Mesenchymal stem cell (in vitro differentiated cells and primary cell): ENCODE measurements at regions not wholly inside any gene's neighbourhood (a gene's known extent, or its start where the extent isn't known, plus 50 kb on each side); places are given as distances from the start of the nearest gene placed in this dataset.
A peak's percentile ranks its signal among the peaks of the same experiment; 100 is the strongest.

ENCODE experiments used
- DNase-seq: peaks from one replicate; pipeline ENCODE4 v3.0.0-alpha.2; 2013
- H2AFZ ChIP-seq: one replicate; pipeline ENCODE4 v1.6.1; 2013; ENCODE audit warnings: low read depth, mild to moderate bottlenecking, control low read depth, inconsistent platforms, low read length, moderate library complexity
- H2AK5ac ChIP-seq: 2 replicates; pipeline ENCODE4 v1.6.1; 2013; ENCODE audit warnings: low read length, moderate library complexity, mild to moderate bottlenecking, inconsistent platforms; ENCODE audit not compliant: severe bottlenecking
- H2BK120ac ChIP-seq: one replicate; pipeline ENCODE4 v1.6.1; 2013; ENCODE audit warnings: low read depth, mild to moderate bottlenecking, inconsistent platforms, low read length, moderate library complexity
- H2BK12ac ChIP-seq, 2 experiments: one replicate each; pipeline ENCODE4 v1.6.1; 2013; ENCODE audit warnings: inconsistent platforms in 2 of 2, low read length in 2 of 2, mild to moderate bottlenecking in 2 of 2, moderate library complexity in 2 of 2, control low read depth in 1 of 2
- H2BK15ac ChIP-seq: one replicate; pipeline ENCODE4 v1.6.1; 2013; ENCODE audit warnings: mild to moderate bottlenecking, low read depth, inconsistent platforms; ENCODE audit not compliant: poor library complexity, severe bottlenecking
- H2BK5ac ChIP-seq: 2 replicates; pipeline ENCODE4 v1.6.1; 2013; ENCODE audit warnings: low read depth, mild to moderate bottlenecking, low read length, control low read depth, inconsistent platforms; ENCODE audit not compliant: poor library complexity, severe bottlenecking
- H3K14ac ChIP-seq, 2 experiments: one replicate each; pipeline ENCODE4 v1.6.1; 2013; ENCODE audit warnings: inconsistent platforms in 2 of 2, low read length in 2 of 2, control low read depth in 1 of 2, mild to moderate bottlenecking in 1 of 2, moderate library complexity in 1 of 2
- H3K18ac ChIP-seq, 2 experiments: one replicate each; pipeline ENCODE4 v1.6.1; 2013; ENCODE audit warnings: inconsistent platforms in 2 of 2, low read length in 2 of 2, control low read depth in 1 of 2, low read depth in 1 of 2, mild to moderate bottlenecking in 1 of 2
- H3K23ac ChIP-seq, 2 experiments: one replicate each; pipeline ENCODE4 v1.6.1; 2013; ENCODE audit warnings: inconsistent platforms in 2 of 2, low read length in 2 of 2, mild to moderate bottlenecking in 2 of 2, moderate library complexity in 2 of 2, control low read depth in 1 of 2
- H3K27ac ChIP-seq: 2 replicates; pipeline ENCODE4 v1.5.1; 2013; ENCODE audit warnings: mild to moderate bottlenecking, moderate library complexity, low read length, control low read depth, inconsistent platforms; ENCODE audit not compliant: poor library complexity, severe bottlenecking
- H3K27me3 ChIP-seq, 2 experiments: 2 replicates each; pipeline versions ENCODE4 v1.6.1 to v1.7.0; 2013; ENCODE audit warnings: low read length in 2 of 2, mild to moderate bottlenecking in 2 of 2, moderate library complexity in 2 of 2, control low read depth in 1 of 2, inconsistent platforms in 1 of 2; ENCODE audit not compliant: control insufficient read depth in 1 of 2, insufficient read depth in 1 of 2
- H3K36me3 ChIP-seq, 2 experiments: 2 replicates each; pipeline versions ENCODE4 v1.6.1 to v1.7.0; 2013; ENCODE audit warnings: low read length in 2 of 2, control low read depth in 1 of 2, inconsistent platforms in 1 of 2, low read depth in 1 of 2, mild to moderate bottlenecking in 1 of 2; ENCODE audit not compliant: insufficient read depth in 2 of 2, control insufficient read depth in 1 of 2
- H3K4ac ChIP-seq, 2 experiments: one replicate each; pipeline ENCODE4 v1.6.1; 2013; ENCODE audit warnings: inconsistent platforms in 2 of 2, low read length in 2 of 2, mild to moderate bottlenecking in 2 of 2, moderate library complexity in 2 of 2, control low read depth in 1 of 2, low read depth in 1 of 2
- H3K4me1 ChIP-seq: 2 replicates; pipeline ENCODE4 v1.6.1; 2013; ENCODE audit warnings: low read depth, low read length, control low read depth; ENCODE audit not compliant: control insufficient read depth, insufficient read depth
- H3K4me2 ChIP-seq: 2 replicates; pipeline ENCODE4 v1.6.1; 2013; ENCODE audit warnings: low read length, mild to moderate bottlenecking, inconsistent platforms; ENCODE audit not compliant: poor library complexity, severe bottlenecking
- H3K4me3 ChIP-seq, 2 experiments: 2 replicates each; pipeline versions ENCODE4 v1.5.1 to v1.7.0; 2013; ENCODE audit warnings: low read length in 2 of 2, mild to moderate bottlenecking in 2 of 2, control low read depth in 1 of 2, low read depth in 1 of 2; ENCODE audit not compliant: insufficient read depth in 1 of 2
- H3K79me1 ChIP-seq: replicated peaks from 2 replicates; pipeline ENCODE4 v1.6.1; 2013; ENCODE audit warnings: mild to moderate bottlenecking, control low read depth, low read length, inconsistent platforms; ENCODE audit not compliant: poor library complexity, severe bottlenecking
- H3K9ac ChIP-seq: 2 replicates; pipeline ENCODE4 v1.7.0; 2013; ENCODE audit warnings: mild to moderate bottlenecking, low read length, moderate library complexity
- H3K9me3 ChIP-seq: 2 replicates; pipeline ENCODE4 v1.7.0; 2013; ENCODE audit warnings: mild to moderate bottlenecking, low read length; ENCODE audit not compliant: control insufficient read depth
- H4K8ac ChIP-seq: one replicate; pipeline ENCODE4 v1.6.1; 2013; ENCODE audit warnings: inconsistent platforms, mild to moderate bottlenecking, low read length, moderate library complexity
- H4K91ac ChIP-seq: one replicate; pipeline ENCODE4 v1.6.1; 2013; ENCODE audit warnings: mild to moderate bottlenecking, low read length, inconsistent platforms
- WGBS: methylation state at CpG from one replicate; pipeline ENCODE4 v1.1.7; 2013; ENCODE audit warnings: mixed read lengths; 5-methylcytosine and 5-hydroxymethylcytosine counted together

DNA sequence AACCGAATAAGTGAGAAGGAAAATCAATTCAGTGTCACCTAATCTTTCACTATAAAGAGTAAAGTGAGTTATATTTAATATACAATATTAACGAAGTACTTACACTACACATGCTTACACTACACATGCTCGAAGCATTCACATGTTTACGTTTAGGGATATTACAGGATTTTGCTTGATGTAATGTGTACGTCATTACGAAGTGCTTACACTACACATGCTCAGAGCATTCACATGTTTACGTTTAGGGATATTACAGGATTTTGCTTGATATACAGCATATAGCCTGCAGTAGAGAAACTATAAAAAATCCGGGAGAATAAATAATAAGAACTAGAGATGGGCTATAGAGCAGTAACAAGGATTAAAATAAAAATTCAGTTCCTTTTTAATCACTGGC is 538.8 kb upstream of the CXADR start:
- Histone ChIP-seq H2BK12ac (no peak overlapping the region), H2BK15ac (no peak overlapping the region), H3K4me1 (no peaks in the 10 kb centered on the region), H4K91ac (no peak overlapping the region), H3K27ac (no peak overlapping the region), H3K23ac (no peak overlapping the region), H3K14ac (no peak overlapping the region), H2AK5ac (no peak overlapping the region), H2BK120ac (no peak overlapping the region), H3K9ac (no peak overlapping the region), H3K9me3 (no peaks in the 10 kb centered on the region), H3K4me3 (no peak overlapping the region), H3K36me3 (no peaks in the 10 kb centered on the region), H3K79me1 (no peaks in the 10 kb centered on the region), H2BK5ac (no peak overlapping the region), H3K4me2 (no peak overlapping the region), H3K18ac (no peak overlapping the region), H4K8ac (no peak overlapping the region), H2AFZ (no peak overlapping the region), H3K27me3 (no peaks in the 10 kb centered on the region), H3K4ac (no peak overlapping the region)
- DNase-seq: no peak
- WGBS: no CpG with 5 or more reads among the region's 8 CpGs

- Histone ChIP-seq H2BK120ac (no peak overlapping the region), H3K36me3 (no peaks in the 10 kb centered on the region), H3K4me2 (no peak overlapping the region), H2AK5ac (no peak overlapping the region), H2BK12ac (no peak overlapping the region), H3K14ac (no peak overlapping the region), H2BK15ac (no peak overlapping the region), H3K9me3 (no peaks in the 10 kb centered on the region), H3K4me1 (no peaks in the 10 kb centered on the region), H4K91ac (no peak overlapping the region), H3K27ac (no peak overlapping the region), H3K79me1 (no peaks in the 10 kb centered on the region), H4K8ac (no peak overlapping the region), H3K4ac (no peak overlapping the region), H2BK5ac (no peak overlapping the region), H2AFZ (no peak overlapping the region), H3K23ac (no peak overlapping the region), H3K9ac (no peak overlapping the region), H3K27me3 (no peaks in the 10 kb centered on the region), H3K18ac (no peak overlapping the region), H3K4me3 (no peak overlapping the region)
- WGBS: 14% methylated on average over 1 of the region's 2 CpGs
- DNase-seq: peak; percentile 16
These were observed 536.6 kb upstream of the CXADR start for GRCh38 chr21:16976193-16976592.

- Histone ChIP-seq H3K27me3 (no peaks in the 10 kb centered on the region), H2BK120ac (no peak overlapping the region), H3K9me3 (no peaks in the 10 kb centered on the region), H3K23ac (no peak overlapping the region), H4K8ac (no peak overlapping the region), H2BK15ac (no peak overlapping the region), H3K36me3 (no peaks in the 10 kb centered on the region), H4K91ac (no peak overlapping the region), H2BK5ac (no peak overlapping the region), H3K9ac (no peak overlapping the region), H3K18ac (no peak overlapping the region), H3K79me1 (no peaks in the 10 kb centered on the region), H3K4me2 (no peak overlapping the region), H2AFZ (no peak overlapping the region), H2AK5ac (no peak overlapping the region), H3K4ac (no peak overlapping the region), H3K14ac (no peak overlapping the region), H3K27ac (no peak overlapping the region), H3K4me3 (no peak overlapping the region), H3K4me1 (no peaks in the 10 kb centered on the region), H2BK12ac (no peak overlapping the region)
- 82% methylated on average over 4 of the region's 4 CpGs for WGBS
- DNase-seq: no peak
These were observed 534.4 kb upstream of the CXADR start for GRCh38 chr21:16978309-16978895.

DNA sequence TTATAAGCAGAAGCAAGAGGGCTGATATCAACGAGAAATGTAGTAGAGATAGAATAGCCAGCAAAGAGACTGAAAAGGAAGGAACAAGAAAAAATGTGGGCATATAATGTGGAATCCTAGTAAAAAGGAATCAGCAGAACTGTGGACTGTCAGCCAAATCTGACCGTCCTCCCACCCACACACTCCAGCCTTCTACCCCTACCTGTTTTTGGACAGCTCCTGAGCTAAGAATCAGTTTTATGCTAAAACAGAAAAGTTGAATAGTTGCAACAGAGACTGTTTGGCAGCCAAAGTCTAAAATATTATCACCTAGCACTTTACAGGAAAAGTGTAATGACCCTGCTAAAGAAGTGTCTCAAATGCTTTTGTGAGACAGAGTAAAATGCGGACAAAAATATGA is 533.3 kb upstream of the CXADR start:
- H3K4me1 ChIP-seq: no peaks in the 10 kb centered on the region
- no peak overlapping the region for H2BK5ac ChIP-seq
- 100% methylated on average over 2 of the region's 3 CpGs for WGBS

More for the DNA sequence above, 533.3 kb upstream of the CXADR start:
- no peak for DNase-seq
- Histone ChIP-seq H3K27me3 (no peaks in the 10 kb centered on the region), H3K9me3 (no peaks in the 10 kb centered on the region), H3K14ac (no peak overlapping the region), H3K4ac (no peak overlapping the region), H2BK12ac (no peak overlapping the region), H3K23ac (no peak overlapping the region), H3K36me3 (no peaks in the 10 kb centered on the region), H2AK5ac (no peak overlapping the region), H3K79me1 (no peaks in the 10 kb centered on the region), H3K9ac (no peak overlapping the region), H3K4me3 (no peak overlapping the region), H2AFZ (no peak overlapping the region), H4K8ac (no peak overlapping the region), H3K4me2 (no peak overlapping the region), H3K18ac (no peak overlapping the region), H4K91ac (no peak overlapping the region), H2BK120ac (no peak overlapping the region), H2BK15ac (no peak overlapping the region), H3K27ac (no peak overlapping the region)
